ENCODE measurements at regions not wholly inside any gene's neighbourhood (a gene's known extent, or its start where the extent isn't known, plus 50 kb on each side); places are given as distances from the start of the nearest gene placed in this dataset.
"Not testable (repeated sequence)": the region's sequence is repeated elsewhere in the genome, so short reads cannot be mapped to it uniquely, and the experiment has no call there.

- Histone ChIP-seq H3K4me2 (ENCODE audit: extremely low read depth, insufficient read depth, low read length) (no peak overlapping the region), H2AFZ (ENCODE audit: low read length) (no peak overlapping the region), H3K4me1 (ENCODE audit: control insufficient read depth, extremely low read depth, insufficient read depth, low read length) (no peaks in the 10 kb centered on the region), H3K9me3 (ENCODE audit: control insufficient read depth, insufficient read depth, low read depth, low read length) (no peaks in the 10 kb centered on the region), H3K27ac (ENCODE audit: insufficient read depth, low read length) (no peak overlapping the region), H3K4me3 (replicated peaks in 1 of 4; ENCODE audit: control extremely low read depth in 1 of 4, insufficient read depth in 1 of 4, low read depth in 3 of 4, low read length in 4 of 4) (no peak overlapping the region), H3K27me3 (ENCODE audit: control insufficient read depth, insufficient read depth, low read length) (no peaks in the 10 kb centered on the region), H3K79me2 (ENCODE audit: control insufficient read depth, insufficient read depth, low read length) (peaks cover 2% of the 10 kb centered on the region), H3K36me3 (ENCODE audit: control insufficient read depth, insufficient read depth, low read length) (no peaks in the 10 kb centered on the region), H4K20me1 (ENCODE audit: control insufficient read depth, extremely low read depth, insufficient read depth, low read length) (no peaks in the 10 kb centered on the region), H3K9ac (ENCODE audit: insufficient read depth, low read length) (no peak overlapping the region)
- no peak for TF ChIP-seq CTCF (conservative IDR thresholded peaks at IDR 0.05 in 1 of 2, IDR thresholded peaks at IDR 0.05 in 1 of 2; ENCODE audit: low read depth in 1 of 2, low read length in 2 of 2)
- no peak for TF ChIP-seq EZH2 (IDR thresholded peaks at IDR 0.05; ENCODE audit: low read length, missing control alignments)
- no peak for DNase-seq (ENCODE audit: low read depth in 2 of 2)
Measured at GRCh38 chr17:68108313-68109000, 72.9 kb downstream of the KPNA2 start.

GRCh38 chr17:68109404-68109803 is 73.9 kb downstream of the KPNA2 start:
- not testable (repeated sequence) for H3K4me3 ChIP-seq (replicated peaks in 1 of 4; ENCODE audit: control extremely low read depth in 1 of 4, insufficient read depth in 1 of 4, low read depth in 3 of 4, low read length in 4 of 4); H3K4me1 ChIP-seq (ENCODE audit: control insufficient read depth, extremely low read depth, insufficient read depth, low read length); H3K27me3 ChIP-seq (ENCODE audit: control insufficient read depth, insufficient read depth, low read length); H3K27ac ChIP-seq (ENCODE audit: insufficient read depth, low read length); H3K9me3 ChIP-seq (ENCODE audit: control insufficient read depth, insufficient read depth, low read depth, low read length); DNase-seq (ENCODE audit: low read depth in 2 of 2); H4K20me1 ChIP-seq (ENCODE audit: control insufficient read depth, extremely low read depth, insufficient read depth, low read length); H3K36me3 ChIP-seq (ENCODE audit: control insufficient read depth, insufficient read depth, low read length); H3K9ac ChIP-seq (ENCODE audit: insufficient read depth, low read length); H3K79me2 ChIP-seq (ENCODE audit: control insufficient read depth, insufficient read depth, low read length); H3K4me2 ChIP-seq (ENCODE audit: extremely low read depth, insufficient read depth, low read length); H2AFZ ChIP-seq (ENCODE audit: low read length)

- DNase-seq (ENCODE audit: low read depth in 2 of 2); H3K79me2 ChIP-seq (ENCODE audit: control insufficient read depth, insufficient read depth, low read length); H3K4me2 ChIP-seq (ENCODE audit: extremely low read depth, insufficient read depth, low read length); H3K9me3 ChIP-seq (ENCODE audit: control insufficient read depth, insufficient read depth, low read depth, low read length); H3K4me3 ChIP-seq (replicated peaks in 1 of 4; ENCODE audit: control extremely low read depth in 1 of 4, insufficient read depth in 1 of 4, low read depth in 3 of 4, low read length in 4 of 4); H3K27ac ChIP-seq (ENCODE audit: insufficient read depth, low read length); H3K27me3 ChIP-seq (ENCODE audit: control insufficient read depth, insufficient read depth, low read length); H3K4me1 ChIP-seq (ENCODE audit: control insufficient read depth, extremely low read depth, insufficient read depth, low read length); H4K20me1 ChIP-seq (ENCODE audit: control insufficient read depth, extremely low read depth, insufficient read depth, low read length); H2AFZ ChIP-seq (ENCODE audit: low read length); H3K36me3 ChIP-seq (ENCODE audit: control insufficient read depth, insufficient read depth, low read length); H3K9ac ChIP-seq (ENCODE audit: insufficient read depth, low read length): not testable (repeated sequence)
Measured at GRCh38 chr17:68116211-68116610, 80.7 kb downstream of the KPNA2 start.

GRCh38 chr17:68122587-68122986 is 87.1 kb downstream of the KPNA2 start:
- no peak overlapping the region for H2AFZ ChIP-seq (ENCODE audit: low read length)
- no peaks in the 10 kb centered on the region for H3K4me1 ChIP-seq (ENCODE audit: control insufficient read depth, extremely low read depth, insufficient read depth, low read length)
- H3K27me3 ChIP-seq (ENCODE audit: control insufficient read depth, insufficient read depth, low read length) = no peaks in the 10 kb centered on the region
- no peak overlapping the region for H3K4me2 ChIP-seq (ENCODE audit: extremely low read depth, insufficient read depth, low read length)
- DNase-seq (ENCODE audit: low read depth in 2 of 2) = no peak
- no peaks in the 10 kb centered on the region for H3K9me3 ChIP-seq (ENCODE audit: control insufficient read depth, insufficient read depth, low read depth, low read length)
- H3K79me2 ChIP-seq (ENCODE audit: control insufficient read depth, insufficient read depth, low read length) = no peaks in the 10 kb centered on the region
- no peaks in the 10 kb centered on the region for H3K36me3 ChIP-seq (ENCODE audit: control insufficient read depth, insufficient read depth, low read length)
- no peak overlapping the region for H3K27ac ChIP-seq (ENCODE audit: insufficient read depth, low read length)
- no peak for TF ChIP-seq EZH2 (IDR thresholded peaks at IDR 0.05; ENCODE audit: low read length, missing control alignments)
- TF ChIP-seq CTCF (conservative IDR thresholded peaks at IDR 0.05 in 1 of 2, IDR thresholded peaks at IDR 0.05 in 1 of 2; ENCODE audit: low read depth in 1 of 2, low read length in 2 of 2) = no peak
- H3K4me3 ChIP-seq (replicated peaks in 1 of 4; ENCODE audit: control extremely low read depth in 1 of 4, insufficient read depth in 1 of 4, low read depth in 3 of 4, low read length in 4 of 4) = no peak overlapping the region
- H3K9ac ChIP-seq (ENCODE audit: insufficient read depth, low read length) = no peak overlapping the region
- H4K20me1 ChIP-seq (ENCODE audit: control insufficient read depth, extremely low read depth, insufficient read depth, low read length) = no peaks in the 10 kb centered on the region

Data from fibroblast of lung (primary cell).